HEK293 (cell line): ENCODE measurements at regions not wholly inside any gene's neighbourhood (a gene's known extent, or its start where the extent isn't known, plus 50 kb on each side); places are given as distances from the start of the nearest gene placed in this dataset.

Source experiments
- CTCF ChIA-PET: fragments of 350-600 bp; formaldehyde crosslinking; extraction: SDS; loops from one replicate; lab custom pipeline; 2021; ENCODE audit warnings: antibody characterized with exemption; lab: Yijun Ruan, JAX
- POLR2A ChIA-PET: fragments of 300-600 bp; formaldehyde crosslinking; extraction: SDS; loops from one replicate; lab custom pipeline; 2020; ENCODE audit warnings: antibody characterized with exemption, inconsistent platforms; lab: Yijun Ruan, JAX
- H3K27ac ChIP-seq: fragments of 200-500 bp; sonication (Bioruptor generic); 2 replicates; pipeline ENCODE4 v1.5.1; 2014; ENCODE audit warnings: low read depth, low read length, control low read depth, inconsistent platforms; ENCODE audit errors: extremely low read depth
- H3K36me3 ChIP-seq, 2 experiments: fragments of 200-500 bp in 1 of 2; sonication (Bioruptor generic) in 1 of 2; 1 replicate in 1 of 2; 2 replicates in 1 of 2; pipeline ENCODE4 v1.5.1; 2014 to 2017; ENCODE audit warnings: inconsistent platforms in 2 of 2, low read length in 2 of 2; ENCODE audit not compliant: control insufficient read depth in 2 of 2, insufficient read depth in 1 of 2
- H3K4me1 ChIP-seq: fragments of 200-500 bp; sonication (Bioruptor generic); 2 replicates; pipeline ENCODE4 v1.5.1; 2014; ENCODE audit warnings: mild to moderate bottlenecking, low read length, inconsistent platforms; ENCODE audit not compliant: control insufficient read depth, insufficient read depth
- H3K4me3 ChIP-seq: 2 replicates; pipeline ENCODE4 v1.5.1; 2011; ENCODE audit warnings: low read depth, mild to moderate bottlenecking, control low read depth, low read length, moderate library complexity
- H3K9me3 ChIP-seq: fragments of 200-500 bp; sonication (Bioruptor generic); 2 replicates; pipeline ENCODE4 v1.5.1; 2014; ENCODE audit warnings: low read depth, low read length, inconsistent platforms; ENCODE audit not compliant: control insufficient read depth, insufficient read depth
- INSM2 ChIP-seq: fragments of 450-650 bp; formaldehyde crosslinking; IDR thresholded peaks from 2 replicates; pipeline ENCODE4 v1.5.1; 2016; ENCODE audit warnings: missing biosample characterization, missing genetic modification characterization
- KLF9 ChIP-seq: fragments of 450-650 bp; formaldehyde crosslinking; IDR thresholded peaks from 2 replicates; pipeline ENCODE4 v1.5.1; 2016; ENCODE audit warnings: missing biosample characterization, missing genetic modification characterization, low read depth
- MEIS1 ChIP-seq: sonication (generic); formaldehyde crosslinking; IDR thresholded peaks from 2 replicates; pipeline ENCODE4 v1.8.1; 2022; ENCODE audit warnings: missing genetic modification reagents, mild to moderate bottlenecking, borderline replicate concordance
- PRDM1 ChIP-seq: fragments of 450-650 bp; formaldehyde crosslinking; IDR thresholded peaks from 2 replicates; pipeline ENCODE4; 2016; ENCODE audit warnings: missing biosample characterization, missing genetic modification characterization
- RBAK ChIP-seq: fragments of 450-650 bp; formaldehyde crosslinking; IDR thresholded peaks from 2 replicates; pipeline ENCODE4 v1.5.1; 2016; ENCODE audit warnings: missing biosample characterization, missing genetic modification characterization
- SCRT1 ChIP-seq: fragments of 450-650 bp; formaldehyde crosslinking; IDR thresholded peaks from 2 replicates; pipeline ENCODE4 v1.5.1; 2016; ENCODE audit warnings: missing biosample characterization, missing genetic modification characterization, borderline replicate concordance
- ZNF366 ChIP-seq: fragments of 450-650 bp; formaldehyde crosslinking; conservative IDR thresholded peaks from 2 replicates; pipeline ENCODE4 v1.5.1; 2016; ENCODE audit warnings: missing biosample characterization, missing genetic modification characterization
- ZNF426 ChIP-seq: fragments of 450-650 bp; formaldehyde crosslinking; IDR thresholded peaks from 2 replicates; pipeline ENCODE4 v1.5.1; 2017; ENCODE audit warnings: missing biosample characterization, missing genetic modification characterization, mild to moderate bottlenecking, inconsistent platforms, moderate library complexity
- ZNF488 ChIP-seq: fragments of 450-650 bp; formaldehyde crosslinking; IDR thresholded peaks from 2 replicates; pipeline ENCODE4 v1.5.1; 2016; ENCODE audit warnings: missing biosample characterization, missing genetic modification characterization
- ZNF580 ChIP-seq: fragments of 450-650 bp; formaldehyde crosslinking; IDR thresholded peaks from 2 replicates; pipeline ENCODE4 v1.5.1; 2016; ENCODE audit warnings: missing biosample characterization, missing genetic modification characterization
- ZNF585B ChIP-seq: fragments of 450-650 bp; formaldehyde crosslinking; IDR thresholded peaks from 2 replicates; pipeline ENCODE4 v1.5.1; 2016; ENCODE audit warnings: missing biosample characterization, missing genetic modification characterization
- ZNF600 ChIP-seq: fragments of 450-650 bp; formaldehyde crosslinking; IDR thresholded peaks from 2 replicates; pipeline ENCODE4 v1.5.1; 2016; ENCODE audit warnings: missing biosample characterization, missing genetic modification characterization
- ZNF791 ChIP-seq: fragments of 450-650 bp; formaldehyde crosslinking; IDR thresholded peaks from 2 replicates; pipeline ENCODE4 v1.5.1; 2016; ENCODE audit warnings: missing biosample characterization, missing genetic modification characterization
- ZSCAN23 ChIP-seq: fragments of 450-650 bp; formaldehyde crosslinking; IDR thresholded peaks from 2 replicates; pipeline ENCODE4 v1.5.1; 2016; ENCODE audit warnings: missing biosample characterization, missing genetic modification characterization
- ZSCAN30 ChIP-seq: fragments of 450-650 bp; IDR thresholded peaks from 2 replicates; pipeline ENCODE4 v1.5.1; 2018; ENCODE audit warnings: missing biosample characterization, mild to moderate bottlenecking, missing genetic modification characterization, moderate library complexity

DNA sequence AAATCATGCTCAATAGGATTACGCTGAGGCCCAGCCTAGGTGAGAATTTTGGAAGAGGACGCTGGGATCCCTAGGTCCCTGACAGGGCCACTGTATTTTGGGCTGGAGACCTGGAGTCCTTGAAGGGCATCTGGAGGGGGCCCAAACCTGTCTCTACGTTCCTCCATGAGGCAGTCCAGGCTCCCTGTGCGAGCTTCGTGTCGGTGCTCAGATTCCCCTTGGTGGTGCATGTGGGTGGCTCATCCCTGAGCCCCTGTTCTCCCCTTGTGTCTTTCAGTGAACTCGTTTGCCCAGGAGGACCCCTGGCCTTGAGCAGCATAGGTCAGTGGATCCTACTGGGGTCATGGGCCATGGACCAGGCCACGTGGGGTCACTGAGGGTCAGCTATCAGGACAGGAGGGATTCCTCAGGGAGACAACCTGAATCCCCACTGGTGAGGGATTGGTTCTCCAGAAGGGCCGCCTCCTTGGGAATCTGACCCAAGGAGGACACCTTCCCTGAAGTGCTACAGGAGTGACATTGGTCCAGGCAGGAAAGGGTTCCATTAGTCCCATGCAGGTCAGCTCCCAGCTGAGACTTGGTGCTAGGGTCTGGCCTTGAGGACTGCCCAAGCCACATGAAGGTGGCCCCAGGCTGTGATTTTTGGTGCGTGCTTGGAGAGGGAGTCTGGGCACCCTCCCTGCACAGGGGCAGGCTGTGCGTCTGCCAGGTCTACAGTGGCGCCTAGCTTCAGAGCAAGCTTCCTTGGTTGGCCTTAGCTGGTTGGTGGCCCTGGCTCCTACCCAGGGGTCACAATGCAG, 229.8 kb downstream of the SNRPN start:
- no peaks in the 10 kb centered on the region for H3K36me3 ChIP-seq
- CTCF ChIA-PET: no interaction called here
- H3K9me3 ChIP-seq: no peaks in the 10 kb centered on the region
- TF ChIP-seq RBAK (tag by site-specific recombination) (no peak), ZNF600 (tag by site-specific recombination) (no peak), ZNF585B (no peak), ZSCAN23 (tag by site-specific recombination) (no peak)
- no peak overlapping the region for H3K4me3 ChIP-seq
- POLR2A ChIA-PET: no interaction called here
- H3K27ac ChIP-seq: no peak overlapping the region
- H3K4me1 ChIP-seq: no peaks in the 10 kb centered on the region

- ChIA-PET CTCF (no interaction called here), POLR2A (no interaction called here)
- H3K4me3 ChIP-seq: no peak overlapping the region
- H3K36me3 ChIP-seq: no peaks in the 10 kb centered on the region
- H3K9me3 ChIP-seq: no peaks in the 10 kb centered on the region
- no peak overlapping the region for H3K27ac ChIP-seq
- no peak for TF ChIP-seq ZNF426 (tag by site-specific recombination)
- TF ChIP-seq ZNF366 (tag by site-specific recombination): no peak
- no peak for TF ChIP-seq ZNF791 (tag by site-specific recombination)
- no peak for TF ChIP-seq MEIS1 (CRISPR knock-in tag)
- no peak for TF ChIP-seq ZNF580 (tag by site-specific recombination)
- H3K4me1 ChIP-seq: no peaks in the 10 kb centered on the region
Measured at GRCh38 chr15:25185156-25185710, 230.4 kb downstream of the SNRPN start.

GRCh38 chr15:25185791-25186190, 231.0 kb downstream of the SNRPN start:
- H3K9me3 ChIP-seq: no peaks in the 10 kb centered on the region

More at GRCh38 chr15:25185791-25186190, 231.0 kb downstream of the SNRPN start:
- H3K27ac ChIP-seq: no peak overlapping the region
- POLR2A ChIA-PET: no interaction called here
- TF ChIP-seq SCRT1 (tag by site-specific recombination) (no peak), INSM2 (tag by site-specific recombination) (no peak), ZNF426 (tag by site-specific recombination) (no peak), KLF9 (tag by site-specific recombination) (no peak), ZNF488 (tag by site-specific recombination) (no peak), PRDM1 (no peak), ZSCAN30 (tag by site-specific recombination) (no peak)
- H3K36me3 ChIP-seq: no peaks in the 10 kb centered on the region
- CTCF ChIA-PET: no interaction called here
- no peak overlapping the region for H3K4me3 ChIP-seq
- no peaks in the 10 kb centered on the region for H3K4me1 ChIP-seq
